Esophagus squamous epithelium (tissue), 5 donors: ENCODE measurements at regions not wholly inside any gene's neighbourhood (a gene's known extent, or its start where the extent isn't known, plus 50 kb on each side); places are given as distances from the start of the nearest gene placed in this dataset.

Experiments
- DNase-seq: peaks from one replicate; lab custom pipeline; 2025; lab: John Stamatoyannopoulos, UW
- H3K27ac ChIP-seq, 4 donors: fragments of 200-600 bp; sonication (generic); one replicate each; pipeline ENCODE4 v1.5.1; 2016 to 2019; ENCODE audit warnings: mild to moderate bottlenecking in 1 of 4
- H3K27me3 ChIP-seq, 4 donors: fragments of 200-600 bp; sonication (generic); 1 replicate in 3 of 4; 2 replicates in 1 of 4; pipeline versions ENCODE4 v1.5.1 to v1.6.0; 2017 to 2021; ENCODE audit warnings: antibody characterized with exemption in 1 of 4
- H3K36me3 ChIP-seq, 3 donors: fragments of 200-600 bp; sonication (generic); one replicate each; pipeline ENCODE4 v1.5.1; 2016 to 2019
- H3K4me1 ChIP-seq, 3 donors: fragments of 200-600 bp; sonication (generic); one replicate each; pipeline ENCODE4 v1.5.1; 2017 to 2019
- H3K4me3 ChIP-seq, 4 donors: fragments of 200-600 bp; sonication (generic); 1 replicate in 3 of 4; 2 replicates in 1 of 4; pipeline ENCODE4 v1.5.1; 2016 to 2019; ENCODE audit warnings: mild to moderate bottlenecking in 2 of 4, moderate library complexity in 1 of 4
- H3K9me3 ChIP-seq, 3 donors: fragments of 200-600 bp; sonication (generic); one replicate each; pipeline ENCODE4 v1.5.1; 2016 to 2019
- POLR2A ChIP-seq, 4 donors: fragments of 450-650 bp; IDR thresholded peaks; one replicate each; pipeline ENCODE4 v1.6.1; 2017; ENCODE audit warnings: antibody characterized with exemption in 4 of 4, mild to moderate bottlenecking in 4 of 4, moderate library complexity in 3 of 4
- WGBS, 2 donors: methylation state at CpG; one replicate each; pipeline ENCODE4 v1.1.5; 2018; 5-methylcytosine and 5-hydroxymethylcytosine counted together
- intact Hi-C: fragments of 100-400 bp; cut with DNase I; formaldehyde crosslinking; loops from one replicate; pipeline ENCODE4 v1.15.0; 2022
- TF ChIP-seq, protein P1 (sequence below), 6 experiments: fragments of 450-650 bp in 4 of 6; fragments of 200-600 bp in 2 of 6; sonication (generic) in 2 of 6; IDR thresholded peaks; one replicate each; pipeline ENCODE4 v1.5.1; 2016 to 2019; ENCODE audit warnings: antibody characterized with exemption in 6 of 6, mild to moderate bottlenecking in 4 of 6, moderate library complexity in 4 of 6
- donor health status: DM: yes; HTN: yes; CAD: no.

DNA sequence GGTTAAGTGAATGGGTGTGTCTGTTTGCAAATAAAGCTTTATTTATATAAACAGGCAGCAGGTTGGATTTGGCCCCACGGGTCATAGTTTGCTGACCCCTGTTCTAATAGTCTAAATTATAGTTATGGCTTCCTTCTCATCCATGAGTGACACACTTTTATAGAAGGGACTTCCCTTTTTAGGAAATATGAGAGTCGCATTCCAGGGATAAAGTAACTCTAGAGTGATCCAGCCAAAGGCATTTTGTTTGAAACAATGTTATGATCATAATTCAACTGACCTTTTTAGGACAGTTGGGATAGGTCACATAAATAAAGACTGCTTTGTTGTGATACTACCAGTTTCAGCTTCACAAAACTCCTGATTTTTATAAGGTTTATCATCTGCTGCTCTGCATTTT is 87.9 kb downstream of the ALX1 start:
- H3K27me3 ChIP-seq = no peaks in the 10 kb centered on the region
- no peak overlapping the region for H3K27ac ChIP-seq
- no peaks in the 10 kb centered on the region for H3K36me3 ChIP-seq
- WGBS, 2 donors = 35 to 70% methylated on average over 2 of the region's 2 CpGs
- H3K4me3 ChIP-seq = no peak overlapping the region
- H3K9me3 ChIP-seq = no peaks in the 10 kb centered on the region
- TF ChIP-seq, protein P1, sequence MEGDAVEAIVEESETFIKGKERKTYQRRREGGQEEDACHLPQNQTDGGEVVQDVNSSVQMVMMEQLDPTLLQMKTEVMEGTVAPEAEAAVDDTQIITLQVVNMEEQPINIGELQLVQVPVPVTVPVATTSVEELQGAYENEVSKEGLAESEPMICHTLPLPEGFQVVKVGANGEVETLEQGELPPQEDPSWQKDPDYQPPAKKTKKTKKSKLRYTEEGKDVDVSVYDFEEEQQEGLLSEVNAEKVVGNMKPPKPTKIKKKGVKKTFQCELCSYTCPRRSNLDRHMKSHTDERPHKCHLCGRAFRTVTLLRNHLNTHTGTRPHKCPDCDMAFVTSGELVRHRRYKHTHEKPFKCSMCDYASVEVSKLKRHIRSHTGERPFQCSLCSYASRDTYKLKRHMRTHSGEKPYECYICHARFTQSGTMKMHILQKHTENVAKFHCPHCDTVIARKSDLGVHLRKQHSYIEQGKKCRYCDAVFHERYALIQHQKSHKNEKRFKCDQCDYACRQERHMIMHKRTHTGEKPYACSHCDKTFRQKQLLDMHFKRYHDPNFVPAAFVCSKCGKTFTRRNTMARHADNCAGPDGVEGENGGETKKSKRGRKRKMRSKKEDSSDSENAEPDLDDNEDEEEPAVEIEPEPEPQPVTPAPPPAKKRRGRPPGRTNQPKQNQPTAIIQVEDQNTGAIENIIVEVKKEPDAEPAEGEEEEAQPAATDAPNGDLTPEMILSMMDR (IDR thresholded peaks at IDR 0.05) = no peak
- no peak for TF ChIP-seq POLR2A (IDR thresholded peaks at IDR 0.05)
- no peaks in the 10 kb centered on the region for H3K4me1 ChIP-seq
- no peak for DNase-seq
- intact Hi-C loops = no loop called here

DNA sequence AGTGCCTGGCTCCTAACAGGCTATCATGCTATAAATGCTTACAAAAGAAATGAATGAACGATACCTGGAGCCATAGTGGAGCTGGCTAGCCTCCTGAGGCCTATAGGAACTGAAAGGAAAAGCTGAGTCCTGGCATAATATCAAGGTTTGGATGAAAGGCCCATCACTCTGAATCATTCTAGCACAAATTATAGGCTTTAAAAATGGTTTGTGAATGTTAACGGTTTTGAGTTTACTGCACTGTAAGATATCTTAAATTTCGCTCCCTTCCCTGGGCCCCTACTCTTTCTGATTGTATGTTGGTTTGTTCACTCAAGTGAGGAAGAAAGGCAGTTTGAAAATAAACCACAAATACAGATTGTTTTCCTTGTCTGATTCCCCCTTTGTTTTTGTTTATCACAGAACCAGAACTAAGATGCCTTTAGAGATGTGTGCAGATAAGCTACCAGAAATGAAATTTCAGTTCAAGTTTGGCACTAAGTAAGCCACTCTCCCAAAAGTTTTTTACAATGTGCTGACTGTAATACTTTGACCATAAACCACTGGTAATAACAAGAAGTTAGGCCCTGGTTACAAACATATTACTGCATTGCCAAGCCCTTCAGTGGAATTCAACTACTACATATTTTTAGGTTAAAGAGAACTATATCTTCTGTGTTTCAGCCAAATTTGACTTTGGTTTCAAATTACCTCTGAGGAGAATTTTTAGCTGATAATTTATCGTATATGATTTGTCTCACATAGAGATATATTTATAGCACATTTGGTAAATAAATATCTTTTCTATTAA is 89.5 kb downstream of the ALX1 start:
- TF ChIP-seq, protein P1 (IDR thresholded peaks at IDR 0.05) = no peak
- TF ChIP-seq POLR2A (IDR thresholded peaks at IDR 0.05) = no peak
- intact Hi-C loops = no loop called here
- Histone ChIP-seq H3K36me3 (no peaks in the 10 kb centered on the region), H3K27ac (no peak overlapping the region), H3K4me3 (no peak overlapping the region), H3K27me3 (no peaks in the 10 kb centered on the region), H3K4me1 (no peaks in the 10 kb centered on the region), H3K9me3 (no peaks in the 10 kb centered on the region)
- 59 to 64% methylated on average over 4 of the region's 4 CpGs for WGBS, 2 donors
- DNase-seq = no peak

DNA sequence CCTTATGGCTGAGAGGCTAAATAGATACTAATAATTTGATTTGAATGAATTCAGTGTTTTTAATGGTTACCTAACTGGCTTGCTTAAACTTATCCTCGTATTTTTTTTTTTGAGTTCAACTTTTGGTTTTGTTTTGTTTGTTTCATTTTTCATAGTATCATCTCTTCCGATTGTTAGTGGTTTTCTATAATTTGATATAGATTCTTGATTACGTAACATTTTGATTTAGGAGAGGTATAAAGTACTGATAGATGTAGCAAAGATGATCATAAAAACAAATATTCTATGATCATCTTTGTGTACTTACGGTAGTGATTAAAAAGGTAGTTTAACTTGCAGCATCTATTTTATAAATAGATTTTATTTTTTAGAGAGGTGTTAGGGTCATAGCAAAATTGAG is 93.0 kb downstream of the ALX1 start:
- DNase-seq = no peak
- H3K27me3 ChIP-seq = no peaks in the 10 kb centered on the region
- TF ChIP-seq, protein P1 (IDR thresholded peaks at IDR 0.05) = no peak
- intact Hi-C loops = no loop called here
- no peaks in the 10 kb centered on the region for H3K4me1 ChIP-seq
- H3K9me3 ChIP-seq = no peaks in the 10 kb centered on the region
- no peak overlapping the region for H3K4me3 ChIP-seq
- 78 to 83% methylated on average over 4 of the region's 4 CpGs for WGBS, 2 donors
- no peak overlapping the region for H3K27ac ChIP-seq
- no peaks in the 10 kb centered on the region for H3K36me3 ChIP-seq

DNA sequence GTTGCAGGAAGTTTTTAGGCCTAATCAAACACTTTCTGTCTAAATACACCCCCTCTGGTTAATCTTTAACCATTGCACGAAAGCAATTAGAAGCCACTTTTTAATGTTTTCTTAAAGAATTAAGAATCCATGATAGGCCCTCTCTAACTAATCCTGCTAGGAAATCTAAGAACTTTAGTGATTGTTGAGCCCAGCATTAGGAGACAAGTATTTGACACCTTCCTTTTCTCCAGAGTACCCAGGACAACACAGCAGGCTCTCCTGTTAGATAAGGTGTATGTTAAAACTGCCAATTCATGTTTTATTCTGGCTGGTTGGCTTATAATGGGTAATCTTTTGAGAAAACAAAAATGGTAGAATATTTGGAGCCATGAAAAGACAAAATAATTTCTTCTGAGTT is 95.0 kb downstream of the ALX1 start:
- no peak overlapping the region for H3K27ac ChIP-seq
- 54 to 65% methylated on average over 1 of the region's 1 CpG for WGBS, 2 donors
- no peak for DNase-seq
- H3K9me3 ChIP-seq = no peaks in the 10 kb centered on the region
- TF ChIP-seq POLR2A (IDR thresholded peaks at IDR 0.05) = no peak
- TF ChIP-seq, protein P1 (IDR thresholded peaks at IDR 0.05) = no peak
- H3K36me3 ChIP-seq = no peaks in the 10 kb centered on the region
- no peak overlapping the region for H3K4me3 ChIP-seq
- no peaks in the 10 kb centered on the region for H3K27me3 ChIP-seq
- no peaks in the 10 kb centered on the region for H3K4me1 ChIP-seq
- intact Hi-C loops = no loop called here

DNA sequence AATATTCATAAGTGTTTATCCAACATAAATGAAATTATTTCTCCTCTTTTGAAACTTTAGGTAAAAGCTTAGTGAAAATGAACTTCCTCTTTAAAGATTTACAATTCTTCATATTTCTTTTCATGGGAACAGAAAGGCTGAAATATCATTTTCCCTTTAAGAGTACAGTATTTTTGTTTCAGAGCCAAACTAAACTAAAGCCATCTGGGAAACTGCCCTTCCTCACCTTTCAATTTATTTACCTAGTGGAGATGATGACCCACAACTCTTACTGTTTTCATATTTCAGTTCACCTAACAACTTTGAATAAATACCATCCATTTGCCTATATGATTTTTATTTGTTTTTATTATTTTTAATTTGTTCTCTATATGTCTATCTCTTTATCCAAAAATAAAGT is 105.4 kb downstream of the ALX1 start:
- Histone ChIP-seq H3K36me3 (no peaks in the 10 kb centered on the region), H3K27ac (no peak overlapping the region), H3K4me3 (no peak overlapping the region), H3K9me3 (no peaks in the 10 kb centered on the region), H3K27me3 (no peaks in the 10 kb centered on the region), H3K4me1 (no peaks in the 10 kb centered on the region)
- intact Hi-C loops = no loop called here
- DNase-seq = no peak
- TF ChIP-seq, protein P1 (IDR thresholded peaks at IDR 0.05) = no peak
- no peak for TF ChIP-seq POLR2A (IDR thresholded peaks at IDR 0.05)
